ENCODE measurements at regions not wholly inside any gene's neighbourhood (a gene's known extent, or its start where the extent isn't known, plus 50 kb on each side); places are given as distances from the start of the nearest gene placed in this dataset.

DNA sequence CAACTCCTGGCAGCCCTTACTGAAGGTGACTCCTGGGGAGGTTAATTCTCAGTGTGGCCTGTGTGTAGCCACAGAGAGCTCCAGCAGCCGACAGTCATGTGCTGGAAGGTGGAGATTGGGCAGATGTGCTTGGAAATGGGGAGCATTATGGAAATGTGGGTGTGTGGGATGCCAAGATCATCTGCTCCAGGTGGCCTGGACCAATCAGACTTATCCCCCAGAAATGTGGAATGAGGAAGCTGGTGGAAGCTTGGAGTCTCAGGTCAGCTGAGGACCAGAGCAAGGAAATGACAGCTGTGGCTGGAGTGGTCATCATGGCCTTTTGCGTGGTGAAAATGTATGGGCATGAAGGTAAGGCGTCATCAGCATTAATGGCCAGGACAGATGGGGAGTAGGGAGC is 234.0 kb downstream of the MIAT start:
- in situ Hi-C loops (cut with MboI; ENCODE audit: low sequenced_read_pairs) = no loop called here

DNA sequence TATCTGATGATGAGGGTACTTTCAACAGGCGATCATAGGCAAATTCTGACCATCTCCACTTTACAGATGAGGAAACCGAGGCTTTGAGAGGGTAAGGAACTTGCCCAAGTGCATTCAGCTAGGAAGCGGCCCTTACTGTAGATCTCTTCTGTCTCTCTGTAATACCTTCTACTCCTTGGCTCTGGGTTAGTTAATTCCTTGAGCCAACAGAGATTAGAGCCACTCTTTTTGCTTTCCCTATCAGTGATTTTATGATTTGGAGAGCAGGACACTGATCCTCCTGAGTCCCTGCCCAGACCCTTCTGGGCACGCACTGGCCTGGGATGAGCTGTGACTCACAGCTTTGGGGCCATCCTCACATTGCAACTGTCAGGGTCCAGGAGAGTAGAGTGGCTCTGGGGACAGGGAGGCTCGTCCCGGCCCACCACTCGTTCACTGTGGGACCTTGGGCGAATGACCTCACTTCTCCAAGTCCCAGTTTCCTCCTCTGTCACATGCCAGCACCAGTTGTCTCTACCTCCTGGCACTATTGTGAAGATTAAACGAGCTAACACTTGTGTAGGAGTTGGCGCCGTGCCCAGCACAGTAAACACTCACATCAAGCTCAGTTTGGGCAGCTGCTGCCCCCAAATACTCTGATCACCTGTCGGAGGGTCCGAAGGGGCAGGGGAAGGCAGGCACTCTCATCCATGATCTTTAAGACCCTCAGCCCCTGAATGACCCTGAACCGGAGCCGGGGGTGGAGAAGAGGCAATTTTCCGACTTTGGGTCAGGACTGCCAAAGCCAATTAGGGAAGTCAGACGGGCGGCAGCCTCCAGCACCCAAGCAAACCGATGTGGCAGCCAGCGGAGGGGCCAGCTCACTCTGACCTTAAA is 235.0 kb downstream of the MIAT start:
- in situ Hi-C loops (cut with MboI; ENCODE audit: low sequenced_read_pairs) = no loop called here

- in situ Hi-C loops (cut with MboI; ENCODE audit: low sequenced_read_pairs) = no loop called here
Measured at GRCh38 chr22:26893173-26894110, 236.1 kb downstream of the MIAT start.

GRCh38 chr22:26894362-26894761 is 237.0 kb downstream of the MIAT start:
- in situ Hi-C loops (cut with MboI; ENCODE audit: low sequenced_read_pairs) = no loop called here

DNA sequence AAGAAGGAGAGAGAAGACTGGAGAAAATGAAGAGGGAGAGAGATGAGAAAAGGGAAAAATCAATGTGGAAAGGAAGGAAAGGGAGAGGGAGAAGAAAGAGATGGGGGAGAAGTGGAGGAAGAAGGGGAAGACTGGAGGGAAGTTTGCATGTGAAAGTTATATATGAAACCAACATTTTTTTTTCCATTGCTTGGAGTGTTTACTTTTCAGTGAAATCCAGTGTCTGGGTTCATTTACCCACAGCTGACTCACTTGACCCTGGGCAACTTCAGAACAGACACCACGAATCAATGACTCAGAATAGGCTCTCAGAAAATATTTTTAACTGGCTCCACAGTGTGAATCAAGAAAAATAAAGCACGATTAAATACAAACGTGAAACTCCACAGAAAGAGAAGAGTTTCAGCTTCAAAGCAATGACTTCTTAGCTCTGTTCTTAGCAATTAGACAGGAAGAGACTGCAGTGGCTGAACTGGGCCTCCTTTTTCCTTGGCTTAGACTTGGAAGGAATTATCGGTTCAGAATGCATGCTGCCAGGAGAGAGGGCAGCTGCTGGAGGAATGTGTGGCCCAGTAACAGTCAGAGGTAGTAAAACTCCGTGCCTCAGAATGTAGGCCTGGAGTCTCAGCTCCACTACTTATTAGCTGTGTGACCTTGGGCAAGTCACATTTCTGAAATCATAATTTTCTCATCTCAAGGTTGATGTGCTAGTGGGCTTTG is 237.5 kb downstream of the MIAT start:
- in situ Hi-C loops (cut with MboI; ENCODE audit: low sequenced_read_pairs) = no loop called here

DNA sequence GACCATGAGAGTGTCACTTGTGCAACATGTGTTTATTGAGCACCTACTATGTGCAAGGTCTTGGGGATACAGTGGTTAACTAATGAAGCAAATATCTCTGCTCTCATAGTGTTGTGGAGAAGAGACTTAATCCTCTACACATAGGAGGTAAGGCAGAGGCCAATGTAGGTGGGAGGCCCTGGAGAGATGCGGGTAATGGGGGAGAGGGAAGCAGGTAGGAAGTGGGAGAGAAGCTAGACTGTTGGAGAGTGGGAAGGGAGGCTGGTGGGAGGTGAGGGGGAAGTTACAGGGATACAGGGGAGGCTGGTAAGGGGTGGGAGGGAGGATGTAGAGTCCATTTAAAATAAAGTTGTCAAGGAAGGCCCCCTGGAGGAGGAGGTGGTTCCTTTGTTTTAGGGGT is 240.0 kb downstream of the MIAT start:
- in situ Hi-C loops (cut with MboI; ENCODE audit: low sequenced_read_pairs) = no loop called here

DNA sequence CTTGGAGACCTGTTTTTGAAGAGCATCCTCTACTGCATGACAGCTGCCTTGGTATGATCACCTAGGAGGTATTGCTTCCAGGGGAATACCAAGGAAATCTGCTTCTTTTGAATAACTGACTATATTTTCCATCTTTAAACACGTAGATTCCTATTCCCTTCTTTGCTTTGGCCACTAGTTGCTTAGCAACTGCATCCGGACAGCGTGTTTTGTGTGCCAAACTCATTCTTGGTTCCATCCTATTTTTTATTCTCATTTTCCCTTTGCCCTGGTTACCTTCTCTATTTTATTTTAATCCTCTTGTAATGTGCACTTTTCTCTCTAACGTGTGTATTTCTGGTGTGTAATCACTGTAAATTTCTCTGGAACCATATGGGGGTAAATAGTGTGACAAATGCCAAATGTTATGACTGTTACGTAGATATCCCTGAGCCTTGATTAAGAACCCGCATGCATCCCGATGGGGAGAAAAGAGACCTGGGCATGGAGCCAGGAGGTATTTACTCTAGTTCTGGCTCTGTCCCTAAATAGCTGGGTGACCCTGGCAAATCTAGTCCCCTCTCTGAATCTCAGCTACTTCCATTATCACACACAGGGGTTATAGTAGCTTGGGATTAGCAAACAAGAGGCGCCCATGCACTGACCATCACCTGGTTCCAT is 241.7 kb downstream of the MIAT start:
- in situ Hi-C loops (cut with MboI; ENCODE audit: low sequenced_read_pairs) = no loop called here

DNA sequence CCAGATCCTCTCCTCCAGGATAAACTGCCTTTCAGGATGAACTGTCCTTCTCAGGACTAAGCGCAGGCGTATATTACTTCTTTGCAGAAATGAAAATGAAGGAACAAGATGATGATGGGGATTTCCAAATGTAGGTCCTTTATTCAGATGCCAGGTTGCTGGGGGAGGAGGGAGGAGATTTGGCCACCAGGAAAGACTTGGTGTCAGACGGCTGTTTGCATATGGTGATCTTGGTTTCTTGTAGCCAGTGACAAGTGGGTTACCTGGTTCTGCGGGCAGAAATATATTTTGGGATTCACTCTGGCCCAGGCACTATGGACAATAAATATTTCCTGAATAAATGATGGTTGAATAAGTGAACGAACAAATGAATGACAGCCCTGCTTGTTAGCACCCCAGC is 243.4 kb downstream of the MIAT start:
- in situ Hi-C loops (cut with MboI; ENCODE audit: low sequenced_read_pairs) = no loop called here

DNA sequence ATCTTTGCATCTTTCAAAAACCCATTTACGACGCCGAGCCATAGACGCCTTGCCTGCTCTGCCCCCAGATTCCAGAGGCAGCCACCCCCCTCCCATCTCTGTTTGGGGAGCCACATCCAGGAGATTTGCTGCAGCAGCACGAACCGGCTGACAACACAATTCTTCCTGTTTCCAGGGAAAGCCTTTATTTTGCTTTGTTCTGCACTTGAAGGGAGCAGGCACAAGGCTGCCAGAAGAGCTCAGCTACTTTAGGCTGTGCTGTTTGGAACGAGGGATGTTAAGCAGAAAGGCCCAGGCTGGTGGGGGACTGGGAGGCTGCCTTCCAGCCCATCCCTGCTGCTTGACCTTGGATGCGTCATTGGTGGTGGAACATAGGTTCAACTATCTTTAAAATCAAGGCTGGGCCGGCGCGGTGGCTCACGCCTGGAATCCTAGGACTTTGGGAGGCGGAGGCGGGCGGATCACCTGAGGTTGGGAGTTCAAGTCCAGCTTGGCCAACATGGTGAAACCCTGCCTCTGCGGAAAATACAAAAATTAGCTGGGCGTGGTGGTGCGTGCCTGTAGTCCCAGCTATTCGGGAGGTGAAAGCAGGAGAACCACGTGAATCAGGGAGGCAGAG is 243.9 kb downstream of the MIAT start:
- in situ Hi-C loops (cut with MboI; ENCODE audit: low sequenced_read_pairs) = no loop called here

DNA sequence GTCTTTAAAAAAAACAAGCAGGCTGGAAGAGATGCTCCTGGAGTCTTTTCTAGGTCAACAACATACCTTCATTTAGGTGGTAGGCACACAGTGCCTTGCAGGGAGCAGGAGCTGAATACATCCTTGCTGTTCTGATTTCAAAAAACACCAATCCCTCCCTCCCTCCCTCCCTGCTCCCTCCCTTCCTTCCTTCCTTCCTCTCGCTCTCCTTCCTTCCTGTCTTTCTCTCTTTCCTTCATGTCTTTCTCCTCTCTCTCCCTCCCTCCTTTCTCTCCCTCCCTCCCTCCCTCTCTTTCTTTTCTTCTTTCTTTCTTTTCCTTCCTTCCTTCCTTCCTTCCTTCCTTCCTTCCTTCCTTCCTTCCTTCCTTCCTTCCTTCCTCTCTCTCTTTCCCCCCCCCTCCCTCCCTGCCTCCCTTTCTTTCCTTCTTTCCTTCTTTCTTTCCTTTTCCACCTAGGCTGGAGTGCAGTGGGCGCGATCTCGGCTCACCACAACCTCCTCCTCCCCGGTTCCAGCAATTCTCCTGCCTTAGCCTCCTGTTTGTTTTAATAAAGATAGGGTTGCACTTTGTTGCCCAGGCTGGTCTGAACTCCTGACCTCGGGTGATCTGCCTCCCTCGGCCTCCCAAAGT is 245.1 kb downstream of the MIAT start:
- in situ Hi-C loops (cut with MboI; ENCODE audit: low sequenced_read_pairs) = no loop called here

- in situ Hi-C loops (cut with MboI; ENCODE audit: low sequenced_read_pairs) = no loop called here
Measured at GRCh38 chr22:26903030-26903856, 245.9 kb downstream of the MIAT start.

- in situ Hi-C loops (cut with MboI; ENCODE audit: low sequenced_read_pairs) = no loop called here
Measured at GRCh38 chr22:26904483-26904882, 247.1 kb downstream of the MIAT start.

DNA sequence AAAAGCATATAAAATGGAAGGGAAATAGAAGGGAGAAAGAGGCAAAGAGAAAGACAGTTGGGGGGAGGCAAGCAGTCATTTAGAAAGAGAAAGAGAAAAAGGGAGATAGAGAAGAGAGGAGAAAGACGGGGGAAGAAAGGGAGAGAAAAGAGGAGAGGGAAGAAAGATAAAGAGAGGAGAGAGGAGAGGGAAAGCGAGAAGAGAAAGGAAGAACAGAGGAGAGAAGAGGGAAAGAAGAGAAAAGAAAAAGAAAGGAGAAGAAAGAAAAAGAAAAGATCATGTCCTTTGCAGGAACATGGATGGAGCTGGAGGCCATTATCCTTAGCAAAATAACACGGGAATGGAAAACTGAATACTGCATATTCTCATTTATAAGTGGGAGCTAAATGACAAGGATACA is 247.7 kb downstream of the MIAT start:
- in situ Hi-C loops (cut with MboI; ENCODE audit: low sequenced_read_pairs) = no loop called here

DNA sequence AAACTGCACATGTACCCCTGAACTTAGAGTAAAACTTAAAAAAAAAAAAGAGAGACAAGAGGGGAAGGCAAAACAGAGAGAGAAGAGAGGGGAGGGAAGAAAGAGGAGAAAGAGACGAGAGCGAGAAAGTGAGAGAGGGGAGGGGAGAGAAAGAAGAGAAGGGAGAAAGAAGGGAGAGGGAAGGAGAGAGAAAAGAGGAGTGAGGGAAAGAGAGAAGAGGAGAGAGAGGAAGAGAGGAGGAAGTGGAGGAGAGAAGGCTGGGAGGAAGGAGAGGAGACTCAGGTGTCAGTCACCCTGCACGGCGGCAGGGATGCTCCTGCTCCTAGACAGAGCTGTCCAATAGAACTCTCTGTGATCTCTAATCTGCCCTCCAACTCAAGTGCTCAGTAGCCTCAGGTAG is 248.3 kb downstream of the MIAT start:
- in situ Hi-C loops (cut with MboI; ENCODE audit: low sequenced_read_pairs) = no loop called here

GRCh38 chr22:26906464-26906863 is 249.1 kb downstream of the MIAT start:
- in situ Hi-C loops (cut with MboI; ENCODE audit: low sequenced_read_pairs) = no loop called here

DNA sequence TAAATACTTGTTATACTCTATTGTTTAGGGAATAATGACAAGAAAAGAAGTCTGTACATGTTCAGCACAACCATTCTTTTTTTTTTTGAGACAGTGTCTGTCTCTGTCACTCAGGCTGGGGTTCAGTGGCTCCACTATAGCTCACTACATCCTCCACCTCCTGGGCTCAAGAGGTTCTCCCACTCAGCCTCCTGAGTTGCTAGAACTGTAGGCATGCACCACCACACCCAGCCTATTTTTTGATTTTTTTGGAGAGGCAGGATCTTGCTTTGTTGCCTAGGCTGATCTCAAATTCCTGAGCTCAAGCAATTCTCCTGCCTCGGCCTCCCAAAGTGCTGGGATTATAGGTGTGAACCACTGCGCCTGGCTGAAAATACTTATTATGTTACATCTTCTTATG is 250.0 kb downstream of the MIAT start:
- in situ Hi-C loops (cut with MboI; ENCODE audit: low sequenced_read_pairs) = no loop called here

- in situ Hi-C loops (cut with MboI; ENCODE audit: low sequenced_read_pairs) = no loop called here
Measured at GRCh38 chr22:26910845-26911244, 253.5 kb downstream of the MIAT start.

DNA sequence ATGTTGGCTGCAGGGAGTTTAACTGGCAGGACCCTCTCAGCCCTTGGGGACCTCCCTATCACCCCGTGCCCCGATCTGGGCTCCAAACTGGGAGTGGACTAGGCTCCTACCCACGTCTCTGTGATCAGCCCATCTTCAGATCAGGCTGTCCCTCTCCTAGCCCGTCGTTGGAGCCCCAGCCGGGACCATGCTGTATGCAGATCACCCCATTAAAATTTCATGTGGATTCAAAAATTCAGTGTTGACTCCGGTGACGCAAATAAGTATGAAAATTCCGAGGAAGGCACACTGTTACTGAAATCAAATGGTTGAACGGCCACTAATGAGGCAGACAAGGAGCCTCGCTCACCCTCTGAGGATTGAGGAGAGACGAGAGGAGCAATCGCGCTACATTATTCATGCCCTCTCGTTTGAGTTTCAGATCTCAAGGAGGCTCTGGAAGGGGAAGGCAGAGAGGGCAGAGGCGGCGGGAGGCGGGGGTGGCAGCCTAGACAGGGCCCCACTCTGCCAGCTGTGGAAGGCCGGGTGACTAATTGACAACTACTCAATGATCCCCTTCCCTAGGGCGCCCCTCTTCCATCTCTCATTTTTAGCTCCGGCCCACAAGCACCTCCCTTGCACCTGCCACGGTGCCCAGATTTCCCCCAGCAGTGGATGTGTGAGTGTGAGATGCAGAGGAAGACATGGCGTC is 255.4 kb downstream of the MIAT start:
- in situ Hi-C loops (cut with MboI; ENCODE audit: low sequenced_read_pairs) = no loop called here

Measured in HL-60/S4 (cell line).